ENCODE measurements at regions not wholly inside any gene's neighbourhood (a gene's known extent, or its start where the extent isn't known, plus 50 kb on each side); places are given as distances from the start of the nearest gene placed in this dataset.

- no peak for DNase-seq (ENCODE audit: low spot score)
Observed at GRCh38 chr15:53462651-53463050, 296.8 kb downstream of the WDR72 start.

DNA sequence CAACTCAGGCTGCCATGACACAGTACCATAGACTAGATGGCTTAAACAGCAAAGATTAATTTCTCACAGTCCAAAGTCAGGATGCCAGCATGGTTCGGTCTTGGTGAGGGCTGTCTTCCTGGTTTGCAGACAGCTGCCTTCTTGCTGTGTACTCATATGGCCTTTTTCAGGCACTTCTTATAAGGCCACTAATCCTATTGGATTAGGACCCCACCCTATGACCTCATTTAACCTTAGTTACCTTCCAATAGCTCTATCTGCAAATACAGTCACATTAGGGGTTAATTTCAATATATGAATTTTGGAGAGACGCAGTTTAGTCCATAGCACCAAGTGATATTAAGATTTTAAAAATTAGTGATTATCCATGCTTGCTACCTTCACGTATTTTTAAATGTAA is 297.8 kb downstream of the WDR72 start:
- DNase-seq (ENCODE audit: low spot score), result no peak

DNA sequence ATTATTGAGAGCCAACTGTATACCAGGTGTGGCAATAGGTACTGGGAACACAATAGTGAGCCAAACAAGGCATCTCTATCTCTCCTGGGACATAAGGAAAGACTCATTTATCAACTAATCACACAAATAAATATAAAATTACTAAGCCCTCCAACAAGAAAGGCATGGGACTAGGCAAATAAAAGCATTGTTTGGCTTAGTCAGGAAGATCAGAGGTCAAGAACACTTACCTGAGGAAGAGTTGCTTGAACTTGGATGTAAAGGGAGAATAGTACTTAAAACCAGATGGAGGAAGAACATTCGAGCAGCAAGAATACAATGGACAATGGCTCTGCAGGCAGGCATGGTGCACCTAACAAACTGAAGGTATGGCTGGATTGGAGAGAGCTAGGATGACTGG is 300.7 kb downstream of the WDR72 start:
- no peak for DNase-seq (ENCODE audit: low spot score)

GRCh38 chr15:53457479-53457878 is 302.0 kb downstream of the WDR72 start:
- DNase-seq (ENCODE audit: low spot score), result no peak

DNA sequence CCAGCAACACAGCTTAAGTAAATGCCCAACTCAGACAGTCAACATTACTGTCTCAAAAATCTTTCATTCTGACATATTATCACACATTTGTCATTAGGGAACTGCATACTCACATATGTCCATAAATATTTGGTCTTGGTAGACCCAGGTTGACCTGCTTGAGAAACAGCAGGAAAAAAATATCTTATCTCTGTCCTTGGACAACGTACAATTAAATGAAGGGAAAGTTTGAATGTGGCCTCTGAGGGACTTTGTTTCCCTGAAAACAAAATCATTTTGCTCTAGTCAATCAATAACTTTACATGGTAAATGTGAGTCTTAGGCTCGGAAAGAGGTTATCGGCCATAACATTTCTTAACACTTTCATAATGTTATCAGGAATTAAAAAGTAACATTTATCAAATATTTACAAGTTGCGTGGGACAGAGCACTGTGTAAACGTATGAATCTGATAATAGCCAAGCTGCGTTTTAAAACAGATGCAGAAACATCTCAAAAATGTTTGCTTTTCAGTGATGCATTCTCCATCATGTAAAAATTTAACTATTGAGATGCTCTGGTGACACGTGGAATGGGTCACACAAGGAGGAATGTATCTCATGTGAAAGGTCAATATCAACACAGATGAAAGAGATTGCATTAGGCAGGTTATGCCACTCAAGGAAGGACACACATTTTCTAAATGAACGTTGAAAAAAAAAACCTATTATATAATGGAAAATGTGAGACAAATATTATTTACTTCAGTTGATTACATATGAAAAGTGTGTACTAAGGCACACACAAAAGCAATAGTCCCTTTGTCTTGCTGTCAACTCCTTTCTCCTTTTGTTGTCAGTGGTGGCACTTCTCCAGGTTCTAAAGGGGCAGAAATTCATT is 304.4 kb downstream of the WDR72 start:
- DNase-seq (ENCODE audit: low spot score), result no peak

GRCh38 chr15:53454535-53454842 is 305.0 kb downstream of the WDR72 start:
- no peak for DNase-seq (ENCODE audit: low spot score)

DNA sequence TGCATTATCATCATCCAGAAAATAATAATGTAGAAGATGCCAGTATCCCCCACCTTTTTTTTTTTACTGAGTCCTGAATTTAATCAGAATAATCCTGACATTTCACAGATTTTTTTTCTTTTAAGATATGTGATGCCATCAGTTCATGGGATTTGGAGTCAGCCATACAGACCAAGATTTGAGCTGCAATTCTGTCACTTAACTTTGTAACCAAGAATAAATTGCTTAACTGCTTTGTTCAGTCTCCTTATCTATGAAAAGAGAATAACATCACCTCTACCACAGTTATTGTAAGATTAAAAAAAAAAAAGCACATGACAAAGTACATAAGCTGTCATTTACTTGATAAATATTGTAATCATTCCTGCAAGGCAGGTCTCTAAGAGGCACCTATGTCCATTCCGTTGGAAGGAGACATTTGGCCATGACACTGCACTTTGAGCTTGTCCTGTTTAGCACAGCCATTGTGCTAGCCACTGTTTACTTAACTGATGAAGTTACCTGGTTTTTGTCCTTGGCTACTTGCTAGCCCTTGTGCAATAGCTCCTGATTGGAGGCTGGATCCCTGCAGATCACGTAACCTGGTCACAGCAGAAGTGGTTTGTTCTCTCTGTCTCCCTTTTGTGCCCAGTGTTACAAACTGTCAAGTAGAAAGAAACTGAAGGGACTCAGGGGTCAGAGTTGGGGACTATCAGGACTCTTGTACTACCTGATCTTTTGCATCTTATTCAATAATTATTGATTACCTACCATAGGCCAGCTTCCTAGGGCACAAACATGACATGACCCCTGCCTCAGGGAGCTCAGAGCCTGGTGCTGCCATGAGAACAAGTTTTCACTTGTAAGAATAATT is 306.0 kb downstream of the WDR72 start:
- no peak for DNase-seq (ENCODE audit: low spot score)

DNA sequence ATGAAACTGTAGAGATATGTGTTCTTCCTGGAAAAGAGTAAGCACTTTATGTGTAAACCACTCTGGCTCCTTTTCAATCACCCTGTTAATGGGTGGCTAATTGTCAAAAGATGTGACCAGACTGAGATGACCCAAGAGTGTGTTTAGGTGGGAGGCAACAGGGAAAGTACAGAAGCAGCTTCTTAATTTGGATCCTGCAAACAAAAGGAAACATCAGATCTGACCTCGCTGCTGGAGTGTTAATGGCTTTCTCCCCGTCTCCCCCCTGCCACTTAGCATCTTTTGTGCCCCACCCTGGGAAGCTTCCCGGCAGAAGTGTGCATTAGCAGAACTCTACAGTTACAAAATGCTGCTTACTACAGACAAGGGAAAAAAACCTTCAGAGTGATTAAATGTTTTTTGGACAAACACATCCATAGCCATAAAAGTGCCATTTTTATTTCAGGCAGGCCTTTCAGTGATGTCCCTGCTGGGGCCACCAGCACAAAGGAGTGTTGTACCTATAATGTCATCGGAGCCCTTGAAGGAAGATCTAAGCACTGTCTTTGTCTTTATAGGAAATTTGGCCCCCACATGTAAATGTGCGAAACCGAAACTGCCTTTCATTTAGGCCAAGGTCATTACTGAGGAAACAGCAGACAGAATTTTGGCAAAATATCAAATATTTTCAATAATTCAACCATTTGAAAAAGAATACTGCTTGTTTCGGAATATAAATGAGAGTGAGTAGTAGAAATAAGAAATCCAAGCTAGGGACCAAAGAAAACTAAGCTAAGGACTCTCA is 311.0 kb downstream of the WDR72 start:
- DNase-seq (ENCODE audit: low spot score), result no peak

DNA sequence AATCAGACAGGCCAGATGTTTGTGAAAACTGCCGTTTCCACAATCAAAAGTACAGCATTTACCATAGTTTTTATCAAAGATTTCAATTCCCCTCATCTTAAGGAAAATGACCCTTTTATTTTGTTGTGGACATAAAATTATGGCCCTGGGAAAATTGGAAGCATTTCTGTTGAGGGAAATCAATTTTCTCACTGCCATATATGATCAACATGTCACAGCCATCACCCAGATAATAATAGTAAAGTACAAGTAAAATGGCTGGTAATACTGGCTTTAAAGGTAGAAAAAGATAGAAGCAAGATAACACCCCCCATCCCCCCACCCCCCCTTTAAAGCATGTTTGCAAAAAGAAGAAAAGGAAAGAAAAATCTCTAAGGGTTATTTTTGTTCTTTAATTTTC is 311.7 kb downstream of the WDR72 start:
- no peak for DNase-seq (ENCODE audit: low spot score)

DNA sequence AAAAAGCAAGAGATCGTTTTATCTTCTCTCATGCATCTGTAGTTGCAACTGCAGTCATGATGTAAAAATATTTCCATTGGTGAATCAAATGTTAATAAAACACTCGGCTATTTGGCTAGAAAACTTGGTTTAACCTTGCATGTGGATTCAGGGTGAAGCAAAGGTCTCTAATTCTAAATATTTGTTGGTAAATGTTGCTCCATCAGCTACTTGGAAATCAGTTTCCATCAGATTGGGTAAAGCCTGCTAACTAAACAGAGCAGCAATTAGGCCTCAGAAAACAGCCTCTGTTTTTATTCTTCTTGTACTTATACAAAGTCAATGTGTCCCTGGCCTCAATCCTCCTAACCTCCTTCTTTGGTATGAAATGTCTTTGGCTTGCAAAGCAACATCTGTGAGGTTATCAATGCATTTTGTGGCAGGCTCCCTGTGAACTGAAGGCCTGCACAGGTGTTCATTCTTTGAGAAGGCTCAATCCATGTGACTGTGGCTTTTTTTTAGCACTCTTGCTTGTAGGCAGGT is 312.3 kb downstream of the WDR72 start:
- no peak for DNase-seq (ENCODE audit: low spot score)

- no peak for DNase-seq (ENCODE audit: low spot score)
Observed at GRCh38 chr15:53446376-53446775, 313.1 kb downstream of the WDR72 start.

- DNase-seq (ENCODE audit: low spot score), result no peak
Observed at GRCh38 chr15:53445531-53445930, 313.9 kb downstream of the WDR72 start.

GRCh38 chr15:53437985-53438841 is 321.2 kb downstream of the WDR72 start:
- DNase-seq (ENCODE audit: low spot score), result no peak

DNA sequence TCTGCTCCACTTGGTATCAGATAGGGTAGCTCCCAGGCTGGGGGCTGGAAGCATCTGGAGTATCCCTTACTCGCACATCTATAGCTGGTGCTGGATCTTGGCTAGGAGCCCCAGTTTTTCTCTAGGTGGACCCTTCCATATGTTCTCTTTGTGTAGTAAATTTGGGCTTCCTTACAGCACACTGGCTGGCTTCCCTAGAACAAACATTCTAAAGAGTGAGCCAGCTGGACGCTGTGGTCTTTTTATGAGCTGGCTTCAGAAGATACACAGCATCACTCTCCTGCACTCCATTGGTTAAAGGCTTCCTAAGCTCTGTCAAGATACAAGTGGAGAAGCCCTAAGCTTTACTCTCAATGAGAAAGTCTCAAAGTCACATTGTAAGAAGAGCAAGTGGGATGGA is 322.1 kb downstream of the WDR72 start:
- no peak for DNase-seq (ENCODE audit: low spot score)

DNA sequence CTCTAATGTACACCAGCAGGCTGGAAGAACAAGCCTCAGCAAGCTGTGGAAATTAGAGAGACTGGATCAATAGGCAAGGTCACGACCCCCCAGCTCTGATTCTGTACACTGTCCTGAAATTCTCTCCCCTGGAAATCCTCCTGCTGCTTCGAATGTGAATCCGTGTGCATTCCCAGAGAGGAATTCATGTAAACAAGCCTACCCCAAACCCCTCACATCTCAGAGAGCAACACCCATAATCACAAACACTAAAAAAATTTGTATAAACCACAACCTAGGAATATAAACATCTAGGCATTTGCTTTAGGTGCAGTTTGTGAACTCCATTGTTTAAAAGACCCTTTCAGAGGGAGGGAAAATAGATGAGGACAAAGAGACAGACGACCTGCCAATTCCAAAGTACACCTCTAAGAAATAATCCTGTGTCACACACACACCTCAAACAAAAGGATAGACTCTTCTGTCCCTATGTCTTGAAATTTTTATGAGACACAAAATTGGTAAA is 325.2 kb downstream of the WDR72 start:
- DNase-seq (ENCODE audit: low spot score), result no peak

- DNase-seq (ENCODE audit: low spot score), result no peak
Observed at GRCh38 chr15:53416219-53416940, 343.1 kb downstream of the WDR72 start.

DNA sequence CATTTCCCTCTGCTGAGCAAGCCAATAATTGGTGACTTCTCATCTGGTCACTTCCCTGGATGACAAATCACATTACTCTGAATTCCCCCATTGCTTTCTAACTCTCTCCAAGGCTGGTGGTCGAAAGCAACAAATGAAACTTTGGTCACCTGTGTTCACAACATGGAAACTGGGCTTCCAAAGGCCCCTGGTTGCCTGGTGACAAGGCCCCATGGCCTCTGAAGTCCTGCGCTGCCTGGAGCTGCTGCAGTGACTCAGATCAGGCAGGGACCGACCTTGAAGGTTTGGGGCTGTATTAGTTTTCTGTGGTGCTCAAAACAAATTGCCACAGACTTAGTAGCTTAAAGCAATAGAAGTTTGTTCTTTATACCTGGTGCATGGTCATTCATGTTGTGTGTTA is 345.3 kb downstream of the WDR72 start:
- DNase-seq (ENCODE audit: low spot score), result no peak

DNA sequence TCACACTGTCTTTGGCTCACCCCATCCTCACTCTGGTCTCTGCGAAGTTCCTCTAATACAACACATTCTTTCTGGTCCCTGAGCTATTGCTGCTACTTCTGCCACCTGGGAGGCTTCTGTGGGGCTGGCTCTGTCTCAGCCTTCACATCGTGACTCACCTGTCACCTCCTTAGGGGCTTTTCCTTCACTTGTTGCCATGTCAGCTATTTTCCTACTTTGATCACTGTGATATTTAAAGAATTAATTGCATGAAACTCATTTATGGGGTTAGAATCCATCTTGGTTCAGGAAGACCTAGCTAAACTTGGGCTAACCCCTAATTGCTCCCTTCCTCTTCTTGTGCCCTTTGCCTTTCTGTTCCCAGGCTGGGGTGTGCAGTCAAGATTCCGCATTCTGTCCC is 346.9 kb downstream of the WDR72 start:
- no peak for DNase-seq (ENCODE audit: low spot score)

DNA sequence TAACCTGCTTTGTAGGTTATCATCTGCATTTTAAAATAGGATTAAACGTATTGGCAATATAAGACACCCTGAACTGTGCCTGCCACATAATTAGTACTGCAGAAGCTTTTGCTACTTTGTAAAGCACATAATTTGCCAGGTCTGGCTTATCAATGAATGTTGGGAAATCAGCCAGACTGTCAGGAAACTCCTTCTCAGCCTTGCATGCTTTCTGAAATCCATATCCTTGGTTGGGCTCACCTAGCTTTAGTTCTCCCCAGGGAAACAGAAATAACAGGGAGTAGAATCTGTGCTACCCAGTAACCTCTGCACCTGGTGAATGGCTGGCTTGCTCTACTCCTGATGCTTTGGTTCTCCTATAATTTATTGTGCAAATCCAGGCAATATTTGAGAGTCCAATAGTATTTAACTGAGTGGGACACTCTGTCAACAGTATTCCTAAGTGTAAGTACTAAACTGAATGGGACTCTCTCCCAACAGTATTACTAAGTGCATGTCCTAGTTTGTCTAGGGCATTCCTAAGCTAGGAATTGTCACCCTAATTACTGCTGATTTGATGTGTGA is 354.5 kb downstream of the WDR72 start:
- DNase-seq (ENCODE audit: low spot score), result no peak

GRCh38 chr15:53401503-53401902 is 358.0 kb downstream of the WDR72 start:
- DNase-seq (ENCODE audit: low spot score), result no peak

Measured in AG08395 (cell line).